Cerebellar cortex (tissue), 1 donor: ENCODE measurements at regions not wholly inside any gene's neighbourhood (a gene's known extent, or its start where the extent isn't known, plus 50 kb on each side); places are given as distances from the start of the nearest gene placed in this dataset.
"Not testable (repeated sequence)": the region's sequence is repeated elsewhere in the genome, so short reads cannot be mapped to it uniquely, and the experiment has no call there.

ENCODE experiments used
- DNase-seq: peaks from one replicate; pipeline ENCODE4 v3.0.0-alpha.2; 2015; ENCODE audit warnings: low spot score

DNA sequence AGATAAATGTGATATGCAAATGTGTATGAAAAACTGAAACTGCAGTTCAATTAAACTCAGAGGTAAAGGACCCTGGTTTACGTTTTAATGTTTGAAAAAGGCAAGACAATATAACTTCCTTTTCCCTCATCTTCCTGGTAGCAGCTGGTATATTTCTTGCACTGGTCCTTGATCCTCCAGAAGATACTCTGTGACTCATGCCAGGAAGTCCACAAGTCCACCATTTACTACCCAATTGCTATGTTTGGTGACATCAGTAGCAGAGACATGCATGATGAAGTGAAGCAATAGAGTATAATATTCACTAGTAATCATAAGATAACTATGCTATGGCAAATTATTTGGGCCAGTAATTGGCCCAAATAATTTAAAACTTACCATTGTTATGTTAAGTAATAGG, 774.5 kb upstream of the NEGR1 start:
- DNase-seq: no peak

DNA sequence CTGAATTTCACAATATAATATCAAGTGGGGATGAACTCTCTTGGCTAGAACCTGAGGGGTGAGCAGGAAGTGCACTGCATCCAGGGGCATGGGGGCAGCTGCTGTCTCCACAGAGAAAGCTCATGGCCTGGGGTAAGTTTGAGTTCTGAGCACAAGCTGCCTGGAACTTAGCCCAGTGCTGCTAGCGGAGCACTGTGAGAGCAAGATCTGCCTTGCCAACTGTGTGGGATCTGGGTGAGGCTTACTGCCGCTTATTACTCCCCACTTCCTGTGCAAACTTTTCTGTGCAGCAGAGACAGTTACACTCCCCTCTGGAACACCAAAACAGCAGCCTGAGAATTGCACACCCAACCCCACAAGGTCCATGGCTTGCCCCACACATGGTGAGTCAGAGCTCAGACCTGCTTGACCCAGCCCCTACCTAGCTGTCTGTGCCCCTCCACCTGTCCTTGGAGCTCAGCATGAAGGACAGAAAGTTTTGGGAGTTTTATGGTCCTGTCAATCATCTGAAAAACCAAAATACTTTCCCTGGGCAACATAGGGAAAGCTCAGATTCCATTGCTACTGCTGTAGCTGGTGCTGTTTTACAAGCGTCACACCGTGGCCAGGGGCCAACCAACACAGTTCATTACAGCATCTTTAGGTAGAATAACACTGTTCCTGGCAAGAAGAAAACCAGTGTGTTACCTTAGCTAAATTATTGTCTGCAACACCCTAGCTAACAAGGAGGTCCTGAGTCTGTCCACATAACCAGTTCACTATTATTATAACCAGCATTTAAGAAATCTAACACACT, 762.1 kb upstream of the NEGR1 start:
- peak; percentile 19 for DNase-seq

DNA sequence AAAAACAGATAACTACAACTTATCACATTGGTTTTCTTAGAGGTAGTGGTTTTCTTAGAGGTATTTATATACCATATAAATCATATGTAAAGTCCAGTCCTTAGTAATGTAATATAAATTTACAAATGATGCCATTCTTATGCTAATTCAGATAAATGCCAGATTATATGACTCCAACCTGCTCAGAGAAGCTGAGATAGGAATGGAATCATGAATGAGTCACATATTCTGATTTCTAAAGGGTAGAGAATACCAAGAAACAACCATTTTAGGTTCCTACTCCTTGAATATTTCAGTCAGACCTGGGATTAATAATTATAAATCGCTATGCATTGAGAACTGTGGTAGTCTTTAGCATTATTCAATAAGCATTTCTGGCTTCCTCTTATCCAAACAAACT, 760.1 kb upstream of the NEGR1 start:
- no peak for DNase-seq

DNA sequence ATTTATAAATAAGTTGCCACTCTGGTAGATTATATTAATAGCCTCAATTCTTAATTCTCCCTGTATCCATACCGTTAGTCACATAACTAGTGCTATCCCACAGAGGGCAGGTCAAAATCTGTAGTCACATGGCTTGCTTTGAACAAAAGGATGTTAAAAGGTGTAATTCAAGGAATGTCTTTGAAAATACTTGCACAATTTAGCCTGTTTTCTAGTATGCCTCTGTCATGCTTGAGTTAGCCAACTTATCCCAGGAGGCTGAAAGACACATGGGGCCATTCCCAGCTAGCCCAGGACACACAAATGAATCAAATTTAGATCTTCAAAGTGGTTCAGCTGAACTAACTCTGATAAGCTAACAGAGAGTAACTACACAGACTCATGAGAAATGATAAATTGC, 758.5 kb upstream of the NEGR1 start:
- DNase-seq: no peak

DNA sequence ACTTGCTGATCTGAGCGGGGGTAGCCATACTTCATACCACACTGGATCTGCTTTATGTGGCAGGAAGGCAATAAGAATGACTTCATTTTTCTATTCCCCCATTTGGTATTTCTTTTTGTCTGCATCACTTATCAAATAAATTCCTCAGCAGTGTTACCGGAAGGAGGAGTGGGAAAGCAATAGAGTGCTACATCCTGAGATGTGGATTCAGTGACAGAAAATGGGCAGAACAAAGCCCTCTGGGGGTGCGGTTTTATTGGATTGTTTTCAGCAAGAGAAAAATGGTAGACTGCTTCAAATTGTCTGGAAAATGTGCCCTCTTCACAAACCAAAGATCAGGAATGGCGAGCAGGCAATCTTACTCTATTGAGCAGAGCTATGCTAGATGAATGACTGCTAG, 751.9 kb upstream of the NEGR1 start:
- DNase-seq: no peak

DNA sequence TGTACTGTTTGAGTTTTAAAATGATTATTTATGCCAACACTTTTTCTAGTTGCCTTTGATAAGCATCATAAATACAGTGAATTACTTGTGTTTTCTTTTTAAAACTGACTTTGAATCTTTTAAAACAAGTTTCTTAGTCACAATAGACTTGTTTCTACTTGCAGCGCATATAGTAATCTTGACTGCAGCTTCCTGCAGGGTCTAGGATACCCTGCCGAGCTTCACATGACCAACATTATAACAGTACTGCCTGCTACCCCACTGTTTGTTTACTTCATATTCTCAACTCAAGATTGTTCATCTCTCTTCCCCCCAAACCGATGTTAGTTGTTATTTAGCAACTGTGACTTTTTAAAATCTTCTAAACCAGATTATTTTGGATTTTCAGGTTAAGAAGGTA, 751.3 kb upstream of the NEGR1 start:
- no peak for DNase-seq

DNA sequence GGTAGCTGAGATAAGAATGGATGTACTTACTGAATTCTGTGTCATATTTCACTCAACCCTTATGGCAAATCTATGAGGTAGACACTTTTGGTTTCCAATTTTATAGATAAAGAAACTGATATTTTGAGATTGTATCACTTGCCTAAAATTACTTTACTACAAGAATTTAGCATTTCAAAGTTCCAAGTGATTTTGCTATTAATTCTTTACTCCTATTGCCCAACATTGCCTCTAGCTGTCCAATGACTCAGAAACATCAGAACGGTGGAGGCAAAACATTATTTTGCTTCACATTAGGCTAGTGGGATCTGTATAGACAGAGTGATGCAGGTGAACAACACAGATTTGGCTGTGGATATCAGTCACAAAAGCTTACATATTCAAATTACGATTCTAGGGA, 747.2 kb upstream of the NEGR1 start:
- DNase-seq: no peak

DNA sequence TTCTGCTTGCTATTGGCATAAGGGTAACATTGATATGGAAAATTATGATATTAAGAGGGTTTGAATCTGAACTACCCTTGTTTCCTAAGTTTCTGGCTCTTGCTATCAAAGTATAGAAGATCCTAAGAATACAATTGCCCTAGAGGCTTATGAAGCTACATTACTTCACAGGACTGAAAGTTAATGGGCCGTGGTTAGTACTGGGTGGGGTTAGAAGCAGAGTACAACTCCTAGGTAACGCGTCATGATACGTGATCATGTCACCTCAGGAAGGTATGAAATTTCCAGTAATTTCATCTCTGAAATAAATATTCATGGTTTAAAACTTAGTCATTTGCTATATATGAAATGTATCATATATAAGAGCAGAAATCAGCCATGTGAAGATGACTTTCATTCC, 743.8 kb upstream of the NEGR1 start:
- DNase-seq: no peak

DNA sequence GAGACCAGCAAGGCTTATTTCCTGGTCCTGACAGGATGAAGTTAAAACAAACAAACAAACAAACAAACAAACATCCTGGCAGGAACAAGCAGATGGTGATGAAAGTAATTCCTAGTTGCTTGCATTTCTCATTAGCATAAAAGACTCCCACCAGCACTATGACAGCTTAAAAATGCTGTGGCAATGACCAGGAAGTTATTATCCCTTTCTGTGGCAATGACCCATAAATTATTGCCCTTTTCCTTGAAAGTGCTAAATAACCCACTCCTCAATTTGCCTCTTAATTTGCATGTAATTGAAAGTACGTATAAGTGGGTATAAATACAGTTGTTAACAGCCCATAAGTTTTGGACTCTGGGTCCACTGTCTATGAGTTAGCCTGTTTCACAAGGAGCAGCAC, 727.6 kb upstream of the NEGR1 start:
- no peak for DNase-seq

DNA sequence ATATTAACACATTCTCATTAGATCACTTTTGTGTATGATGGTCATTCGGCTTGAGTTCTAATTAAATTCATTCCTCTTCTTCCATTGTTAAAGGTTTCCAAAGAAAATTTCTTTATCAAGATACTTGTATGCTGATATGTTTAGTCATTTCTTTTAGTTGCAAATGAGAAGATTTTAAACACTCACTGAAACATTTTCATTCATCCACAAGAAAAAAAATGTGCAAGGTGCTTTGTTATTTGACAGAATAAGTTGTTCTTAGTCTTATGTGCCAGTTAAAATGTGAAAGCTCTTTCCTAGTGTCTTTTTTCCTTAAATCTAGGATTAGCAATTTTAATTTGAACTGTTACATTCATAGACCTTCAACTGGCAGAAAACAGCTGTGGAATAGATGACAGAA, 727.0 kb upstream of the NEGR1 start:
- no peak for DNase-seq

DNA sequence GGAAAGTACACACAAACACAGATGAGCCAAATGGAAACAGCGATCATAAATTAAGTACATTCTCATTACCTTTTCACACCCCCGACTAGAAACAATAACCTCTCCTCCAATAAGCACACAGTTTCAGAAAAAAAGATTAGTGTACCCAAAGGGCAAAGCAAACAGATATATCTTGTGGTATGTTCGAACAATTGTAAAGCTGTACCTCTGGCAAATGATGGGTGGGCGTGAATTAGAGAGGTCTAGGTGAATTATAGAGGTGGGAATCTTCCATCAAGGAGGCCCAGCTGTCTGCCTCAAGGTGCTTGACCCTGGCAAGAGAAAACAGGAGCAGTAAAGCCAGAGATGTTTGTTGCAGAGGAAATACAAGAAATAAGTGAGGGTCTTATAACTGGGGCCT, 715.3 kb upstream of the NEGR1 start:
- no peak for DNase-seq

DNA sequence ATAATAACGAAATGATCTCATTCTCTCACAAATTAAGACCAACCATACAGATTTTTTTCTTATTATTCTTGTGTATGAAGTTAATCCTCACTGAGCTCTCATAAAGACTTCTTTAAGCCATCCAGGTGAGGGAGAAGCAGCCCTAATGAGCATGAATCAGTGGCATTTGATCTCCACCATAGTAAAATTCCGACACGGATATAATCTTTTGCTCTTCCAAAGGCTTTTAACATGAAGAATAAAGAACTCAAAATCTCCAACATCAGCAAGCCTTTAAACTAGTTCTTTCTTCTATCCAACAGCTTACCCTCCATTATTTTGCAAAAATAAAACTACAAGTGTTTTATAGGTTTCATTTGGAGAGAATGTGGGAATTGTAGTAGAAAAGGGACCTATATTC, 714.7 kb upstream of the NEGR1 start:
- no peak for DNase-seq

DNA sequence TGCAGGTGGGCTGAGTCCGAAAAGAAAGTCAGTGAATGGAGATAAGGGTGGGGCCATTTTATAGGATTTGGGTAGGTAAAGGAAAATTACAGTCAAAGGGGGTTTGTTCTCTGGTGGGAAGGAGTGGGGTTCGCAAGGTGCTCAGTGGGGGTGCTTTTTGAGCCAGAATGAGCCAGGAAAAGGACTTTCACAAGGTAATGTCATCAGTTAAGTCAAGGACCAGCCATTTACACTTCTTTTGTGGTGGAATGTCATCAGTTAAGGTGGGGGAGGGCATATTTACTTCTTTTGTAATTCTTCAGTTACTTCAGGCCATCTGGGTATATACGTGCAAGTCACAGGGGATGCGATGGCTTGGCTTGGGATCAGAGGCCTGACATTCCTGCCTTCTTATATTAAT, 705.5 kb upstream of the NEGR1 start:
- not testable (repeated sequence) for DNase-seq

DNA sequence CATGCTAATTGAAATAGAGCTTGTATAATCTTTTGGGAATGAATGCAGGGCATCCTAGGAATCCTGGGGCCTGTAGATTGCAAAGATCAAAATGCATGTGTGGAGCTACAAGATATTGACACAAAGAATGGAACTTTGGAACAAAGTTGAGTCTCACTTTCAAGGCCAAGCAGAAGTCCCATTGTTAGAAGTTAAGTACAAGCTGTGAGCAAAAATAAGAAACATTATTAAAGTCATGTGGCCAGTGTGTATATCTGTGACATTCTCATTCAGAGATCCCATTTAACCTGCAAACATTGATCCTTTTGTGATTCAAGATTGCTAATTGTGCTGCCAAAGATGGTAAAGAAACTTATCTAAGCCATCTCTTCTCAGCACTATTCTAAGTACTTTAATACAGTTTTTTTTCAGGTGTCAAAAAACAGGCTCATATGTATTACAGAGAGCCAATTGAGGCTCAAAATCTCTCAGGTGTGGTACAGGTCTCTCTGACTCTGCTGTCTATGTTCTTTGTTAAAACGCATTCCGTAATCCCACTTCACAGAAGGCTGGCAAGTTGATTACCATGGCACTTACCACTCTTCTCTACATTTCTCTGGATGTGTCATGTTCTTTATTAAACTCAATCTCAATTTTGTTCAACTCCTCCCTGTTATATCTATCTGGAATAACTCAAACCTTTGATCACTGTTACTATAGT, 704.4 kb upstream of the NEGR1 start:
- DNase-seq: no peak

DNA sequence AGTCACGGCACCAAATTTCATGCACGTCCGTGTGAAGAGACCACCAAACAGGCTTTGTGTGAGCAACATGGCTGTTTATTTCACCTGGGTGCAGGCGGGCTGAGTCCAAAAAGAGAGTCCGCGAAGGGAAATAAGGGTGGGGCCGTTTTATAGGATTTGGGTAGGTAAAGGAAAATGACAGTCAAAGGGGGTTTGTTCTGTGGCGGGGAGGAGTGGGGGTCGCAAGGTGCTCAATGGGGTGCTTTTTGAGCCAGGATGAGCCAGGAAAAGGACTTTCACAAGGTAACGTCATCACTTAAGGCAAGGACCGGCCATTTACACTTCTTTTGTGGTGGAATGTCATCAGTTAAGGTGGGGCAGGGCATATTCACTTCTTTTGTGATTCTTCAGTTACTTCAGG, 702.7 kb upstream of the NEGR1 start:
- DNase-seq: not testable (repeated sequence)

DNA sequence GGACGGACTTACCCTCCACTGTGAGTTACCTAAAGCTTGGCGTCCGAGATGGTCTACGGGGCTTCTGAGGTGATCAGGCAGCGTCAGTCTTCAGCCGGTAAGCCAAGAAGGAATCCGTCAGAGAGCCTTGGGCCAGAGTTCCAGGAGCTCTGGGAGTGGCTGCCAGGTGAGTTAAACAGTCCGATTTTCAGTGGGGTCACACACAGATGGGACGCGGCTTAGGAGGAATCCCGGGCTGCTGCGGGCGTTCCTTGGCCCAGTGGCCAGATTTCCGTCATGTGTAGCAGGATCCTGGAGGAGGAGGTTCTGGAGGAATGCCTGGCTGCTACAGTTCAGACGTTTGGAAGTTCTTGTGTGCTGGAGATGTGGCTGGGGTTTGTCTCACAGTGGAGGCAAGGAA, 700.7 kb upstream of the NEGR1 start:
- not testable (repeated sequence) for DNase-seq

DNA sequence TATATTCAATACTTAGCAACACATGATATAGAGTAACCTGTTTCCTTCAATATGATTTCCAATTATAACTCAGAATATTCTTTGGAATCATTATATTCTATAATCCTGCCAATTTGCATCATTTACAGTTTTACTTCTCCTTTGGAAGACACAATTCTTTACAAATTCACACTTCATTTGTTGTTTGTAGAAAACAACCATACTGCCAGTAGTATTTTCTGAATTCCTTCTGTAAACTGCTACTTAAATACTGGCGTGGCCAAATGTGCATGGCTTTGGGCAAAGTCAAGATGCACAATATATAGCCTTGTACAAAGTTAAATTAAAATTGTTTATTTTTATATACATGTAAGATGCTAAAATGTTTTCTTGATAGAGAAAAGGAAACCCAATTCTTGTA, 687.1 kb upstream of the NEGR1 start:
- no peak for DNase-seq

DNA sequence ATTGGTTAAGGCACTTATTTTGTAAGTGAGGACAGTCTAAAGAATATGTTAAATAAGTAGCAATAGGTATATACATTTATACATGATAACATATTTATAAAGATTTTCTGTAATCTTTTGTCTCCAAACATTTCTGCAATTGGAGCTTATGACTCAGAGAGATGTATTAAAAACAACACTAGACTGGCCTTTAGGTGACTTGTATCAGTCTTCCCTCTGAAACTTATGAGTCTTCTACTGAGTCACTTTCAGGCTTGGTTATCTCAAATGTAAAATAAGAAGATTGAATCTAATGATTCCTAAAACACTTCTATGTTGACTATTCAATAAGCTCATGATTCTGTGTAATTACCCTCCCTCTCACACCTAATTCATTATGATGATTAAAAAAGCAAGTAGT, 672.6 kb upstream of the NEGR1 start:
- DNase-seq: no peak

DNA sequence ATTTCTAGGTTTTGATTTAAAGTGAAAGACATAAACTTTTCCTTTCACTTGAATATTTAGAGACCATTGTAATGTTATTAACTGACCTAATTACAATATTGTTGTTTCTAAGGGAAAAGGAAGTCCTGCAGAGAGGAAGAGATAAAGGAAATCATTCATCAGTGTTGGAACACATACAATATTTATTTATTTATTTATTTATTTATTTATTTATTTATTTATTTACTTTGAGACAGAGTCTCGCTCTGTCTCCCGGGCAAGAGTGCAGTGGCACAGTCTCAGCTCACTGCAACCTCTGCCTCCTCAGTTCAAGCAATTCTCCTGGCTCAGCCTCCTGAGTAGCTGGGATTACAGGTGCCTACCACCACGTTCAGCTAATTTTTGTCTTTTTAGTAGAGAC, 668.6 kb upstream of the NEGR1 start:
- not testable (repeated sequence) for DNase-seq

DNA sequence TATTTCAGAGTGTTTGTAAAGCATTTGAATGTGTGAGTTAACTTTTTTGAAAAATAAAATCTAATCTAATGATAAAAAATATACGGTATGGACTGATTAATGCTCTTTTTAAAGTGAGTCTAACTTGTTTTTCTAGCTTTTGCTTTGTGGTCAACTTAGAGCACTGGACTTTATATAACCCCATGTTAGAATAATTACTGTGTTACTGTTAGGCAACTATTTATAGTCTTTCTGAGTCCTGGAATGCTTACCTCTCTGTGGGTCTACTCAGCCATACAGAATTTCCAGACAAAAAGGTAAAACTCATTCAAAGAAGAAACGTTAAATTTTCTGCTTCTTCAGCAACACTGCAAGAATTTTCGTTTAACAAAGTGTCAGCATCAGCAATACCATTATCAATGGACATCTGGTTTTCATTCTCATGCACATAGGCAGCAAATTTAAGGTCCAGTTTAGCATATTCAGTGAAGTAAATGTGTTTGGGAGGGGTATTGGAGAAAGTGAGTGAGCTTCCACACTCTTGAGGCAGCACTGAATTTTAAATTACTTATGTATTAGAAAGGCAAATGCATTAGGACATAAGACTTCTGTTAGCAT, 664.7 kb upstream of the NEGR1 start:
- DNase-seq: no peak

DNA sequence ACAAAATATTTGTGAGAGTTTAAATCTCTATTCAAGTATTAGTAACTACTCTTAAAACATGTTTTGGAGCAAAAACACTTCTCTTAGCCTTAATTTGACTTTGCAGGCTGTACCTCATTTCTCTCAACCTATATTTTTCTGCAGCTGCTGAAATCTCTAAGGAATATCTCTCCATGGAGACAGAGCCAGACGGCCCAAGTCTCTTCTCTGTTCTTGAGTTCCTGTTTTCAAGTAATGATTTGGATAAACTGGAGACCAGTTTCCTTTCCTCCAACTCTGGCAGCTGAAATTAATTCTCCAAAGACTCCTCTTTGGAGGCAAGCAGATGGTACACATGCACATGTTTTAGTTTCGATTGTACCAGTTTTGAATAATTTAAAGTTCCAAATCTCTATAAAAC, 659.7 kb upstream of the NEGR1 start:
- no peak for DNase-seq

DNA sequence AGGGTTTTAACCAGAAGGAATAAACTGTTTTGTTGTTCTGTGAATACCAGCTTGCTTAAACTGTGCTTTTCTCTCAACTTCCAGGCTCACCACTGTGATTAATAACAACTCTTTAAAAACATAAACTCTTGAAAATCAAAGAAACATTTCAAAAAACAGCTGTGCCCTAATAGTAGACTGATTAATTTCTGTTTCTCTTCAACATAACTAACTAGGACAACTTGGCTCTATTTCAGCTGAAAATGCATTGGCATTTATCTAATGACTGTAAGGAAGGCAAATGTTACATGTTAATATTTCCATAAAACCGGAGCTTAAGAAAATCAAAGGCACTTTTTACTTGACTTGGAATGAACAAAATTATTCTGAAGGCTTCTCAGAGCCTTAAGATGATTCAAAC, 656.1 kb upstream of the NEGR1 start:
- no peak for DNase-seq

DNA sequence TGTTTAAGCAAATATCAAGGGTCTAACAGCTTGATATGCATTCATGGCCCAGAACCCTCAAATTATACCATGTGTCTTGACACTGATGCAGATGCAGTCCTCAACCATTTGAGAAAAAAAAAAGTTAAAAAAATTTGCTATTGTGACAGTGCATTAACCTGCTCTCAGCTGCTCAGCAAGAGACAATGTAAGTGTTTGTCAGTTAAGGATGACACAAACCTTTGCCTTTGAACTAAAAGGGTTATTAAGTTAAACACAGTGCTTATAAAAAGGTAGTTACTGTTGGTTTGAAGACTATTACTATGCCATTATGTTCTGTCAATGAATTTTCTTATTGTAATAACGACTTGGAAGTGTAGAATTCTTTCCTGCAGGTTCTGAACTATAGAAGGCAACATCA, 655.6 kb upstream of the NEGR1 start:
- DNase-seq: no peak

DNA sequence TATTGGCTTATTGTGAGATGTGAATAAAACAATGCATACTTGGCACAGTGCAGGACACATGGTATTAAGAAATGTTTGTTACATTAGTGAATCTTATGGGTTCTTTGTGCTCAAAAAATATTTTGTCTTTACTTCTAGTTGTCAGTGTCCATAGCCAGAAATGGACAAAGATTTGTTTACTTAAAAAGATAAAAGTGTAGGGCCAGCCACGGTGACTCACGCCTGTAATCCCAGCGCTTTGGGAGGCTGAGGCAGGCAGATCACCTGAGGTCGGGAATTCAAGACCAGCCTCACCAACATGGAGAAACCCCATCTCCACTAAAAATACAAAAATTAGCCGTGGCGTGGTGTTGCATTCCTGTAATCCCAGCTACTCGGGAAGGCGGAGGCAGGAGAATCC, 654.6 kb upstream of the NEGR1 start:
- DNase-seq: no peak
